K562 (cell line): ENCODE measurements at regions not wholly inside any gene's neighbourhood (a gene's known extent, or its start where the extent isn't known, plus 50 kb on each side); places are given as distances from the start of the nearest gene placed in this dataset.

Experiments
- FOXM1 ChIP-seq, 2 experiments: fragments of 450-650 bp in 1 of 2; sonication (generic) in 1 of 2; formaldehyde crosslinking in 1 of 2; IDR thresholded peaks; 2 replicates each; pipeline versions ENCODE4 v1.6.1 to v1.9.0; 2017 to 2022; ENCODE audit warnings: low read depth in 2 of 2, mild to moderate bottlenecking in 2 of 2, missing genetic modification reagents in 1 of 2, moderate library complexity in 1 of 2
- POLR3A ChIP-seq: IDR thresholded peaks from 2 replicates; pipeline ENCODE4 v1.6.1; 2011; ENCODE audit warnings: borderline replicate concordance, mild to moderate bottlenecking, moderate library complexity; ENCODE audit not compliant: insufficient read length, insufficient read depth; ENCODE audit errors: extremely low read depth
- ZNF76 ChIP-seq: fragments of 250-450 bp; sonication (Bioruptor Pico); IDR thresholded peaks from 2 replicates; pipeline ENCODE4 v1.4.0; 2020; ENCODE audit warnings: mild to moderate bottlenecking, moderate library complexity, borderline replicate concordance
- TF ChIP-seq, protein P1 (sequence below), 3 experiments: IDR thresholded peaks in 2 of 3; conservative IDR thresholded peaks in 1 of 3; 2 replicates each; pipeline ENCODE4 v1.5.1; 2011 to 2012; ENCODE audit warnings: low read length in 3 of 3, mild to moderate bottlenecking in 3 of 3, control low read depth in 2 of 3, improper control_type of control experiment in 1 of 3, inconsistent platforms in 1 of 3, low read depth in 1 of 3, mixed read lengths in 1 of 3, moderate library complexity in 1 of 3; ENCODE audit not compliant: insufficient read depth in 2 of 3

DNA sequence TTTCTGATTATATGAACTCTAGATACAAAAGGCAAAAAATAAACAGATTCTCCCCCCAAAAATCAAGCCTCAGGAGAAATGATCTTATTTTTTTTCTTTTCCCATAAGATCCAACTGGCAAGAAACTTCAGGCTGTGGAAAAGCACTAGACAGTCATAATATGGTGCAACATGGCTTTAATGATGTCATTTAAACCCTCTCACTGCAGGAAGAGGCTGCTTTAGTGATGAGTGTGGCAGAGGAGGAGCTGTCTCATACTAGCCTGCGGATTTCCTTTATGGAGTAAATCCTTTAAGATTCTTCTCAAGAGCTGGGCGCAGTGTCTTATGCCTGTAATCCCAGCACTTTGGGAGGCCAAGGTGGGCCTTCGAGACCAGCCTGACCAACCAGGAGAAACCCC is 83.3 kb upstream of the CD28 start:
- TF ChIP-seq, protein P1, sequence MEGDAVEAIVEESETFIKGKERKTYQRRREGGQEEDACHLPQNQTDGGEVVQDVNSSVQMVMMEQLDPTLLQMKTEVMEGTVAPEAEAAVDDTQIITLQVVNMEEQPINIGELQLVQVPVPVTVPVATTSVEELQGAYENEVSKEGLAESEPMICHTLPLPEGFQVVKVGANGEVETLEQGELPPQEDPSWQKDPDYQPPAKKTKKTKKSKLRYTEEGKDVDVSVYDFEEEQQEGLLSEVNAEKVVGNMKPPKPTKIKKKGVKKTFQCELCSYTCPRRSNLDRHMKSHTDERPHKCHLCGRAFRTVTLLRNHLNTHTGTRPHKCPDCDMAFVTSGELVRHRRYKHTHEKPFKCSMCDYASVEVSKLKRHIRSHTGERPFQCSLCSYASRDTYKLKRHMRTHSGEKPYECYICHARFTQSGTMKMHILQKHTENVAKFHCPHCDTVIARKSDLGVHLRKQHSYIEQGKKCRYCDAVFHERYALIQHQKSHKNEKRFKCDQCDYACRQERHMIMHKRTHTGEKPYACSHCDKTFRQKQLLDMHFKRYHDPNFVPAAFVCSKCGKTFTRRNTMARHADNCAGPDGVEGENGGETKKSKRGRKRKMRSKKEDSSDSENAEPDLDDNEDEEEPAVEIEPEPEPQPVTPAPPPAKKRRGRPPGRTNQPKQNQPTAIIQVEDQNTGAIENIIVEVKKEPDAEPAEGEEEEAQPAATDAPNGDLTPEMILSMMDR (IDR thresholded peaks at IDR 0.05 in 2 of 3, conservative IDR thresholded peaks at IDR 0.05 in 1 of 3; ENCODE audit: insufficient read depth in 2 of 3, low read depth in 1 of 3, low read length in 3 of 3), result no peak
- TF ChIP-seq FOXM1 (IDR thresholded peaks at IDR 0.05; ENCODE audit: low read depth), result no peak
- TF ChIP-seq FOXM1 (CRISPR knock-in tag; IDR thresholded peaks at IDR 0.05; ENCODE audit: low read depth), result no peak
- TF ChIP-seq ZNF76 (CRISPR knock-in tag), result no peak
- no peak for TF ChIP-seq POLR3A
